ENCODE measurements at regions not wholly inside any gene's neighbourhood (a gene's known extent, or its start where the extent isn't known, plus 50 kb on each side); places are given as distances from the start of the nearest gene placed in this dataset.
"Not testable (repeated sequence)": the region's sequence is repeated elsewhere in the genome, so short reads cannot be mapped to it uniquely, and the experiment has no call there.

DNA sequence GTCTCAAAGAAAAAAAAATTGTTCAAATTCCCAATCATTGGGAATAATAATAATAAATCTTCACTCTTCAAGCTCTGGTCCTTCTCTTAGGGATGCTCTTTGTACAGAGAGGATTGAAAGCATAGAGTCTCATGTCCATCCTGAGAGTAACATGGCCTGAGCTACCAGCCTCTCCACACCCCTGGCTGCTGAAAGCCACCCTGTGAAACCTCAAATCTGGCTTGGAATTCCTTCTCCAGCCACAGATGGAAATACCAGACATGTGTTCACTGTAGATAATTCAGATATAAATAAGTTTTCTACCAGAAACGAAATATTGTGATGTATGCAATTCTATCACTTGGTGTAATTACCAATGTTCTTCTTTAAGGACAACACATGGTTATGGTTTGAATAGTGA, 140.6 kb downstream of the ARSF start:
- no peak for DNase-seq

DNA sequence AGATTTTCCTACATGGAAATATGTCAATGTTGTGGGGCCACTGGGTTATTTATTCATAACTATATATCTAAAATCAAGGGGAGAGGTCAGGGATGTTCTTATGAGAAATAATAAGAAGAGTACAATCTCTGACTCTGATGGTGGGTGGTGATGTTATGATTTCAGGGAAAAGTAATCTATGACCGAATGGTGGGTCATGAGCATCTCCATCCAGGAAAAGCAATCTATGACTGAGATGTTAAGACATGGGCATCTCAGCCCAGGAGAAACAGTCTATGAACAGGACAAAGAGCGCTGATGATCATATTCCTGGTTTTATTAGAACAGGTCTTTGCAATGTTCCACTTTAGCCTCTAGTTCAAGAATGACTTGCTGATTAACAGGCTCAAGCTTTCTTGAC, 137.1 kb downstream of the ARSF start:
- DNase-seq, result no peak

DNA sequence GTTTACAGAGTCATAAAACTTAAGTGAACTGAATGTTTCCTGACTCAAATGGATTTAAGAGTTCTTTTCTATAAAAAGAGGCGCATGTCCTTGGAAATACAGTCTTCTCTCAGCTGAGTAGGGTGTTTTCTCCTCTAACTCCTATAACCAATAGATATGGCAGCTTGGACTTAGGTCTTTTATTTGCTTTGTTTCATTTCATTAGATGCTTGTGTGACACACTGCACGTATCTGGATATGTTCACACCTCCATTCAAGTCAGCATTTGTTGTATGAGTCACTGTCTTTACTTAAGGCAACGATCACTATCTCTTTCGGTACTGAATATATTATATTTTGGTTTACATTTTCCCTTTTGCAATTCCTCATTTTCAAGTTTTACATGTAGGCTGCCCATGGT, 136.6 kb downstream of the ARSF start:
- no peak for DNase-seq

DNA sequence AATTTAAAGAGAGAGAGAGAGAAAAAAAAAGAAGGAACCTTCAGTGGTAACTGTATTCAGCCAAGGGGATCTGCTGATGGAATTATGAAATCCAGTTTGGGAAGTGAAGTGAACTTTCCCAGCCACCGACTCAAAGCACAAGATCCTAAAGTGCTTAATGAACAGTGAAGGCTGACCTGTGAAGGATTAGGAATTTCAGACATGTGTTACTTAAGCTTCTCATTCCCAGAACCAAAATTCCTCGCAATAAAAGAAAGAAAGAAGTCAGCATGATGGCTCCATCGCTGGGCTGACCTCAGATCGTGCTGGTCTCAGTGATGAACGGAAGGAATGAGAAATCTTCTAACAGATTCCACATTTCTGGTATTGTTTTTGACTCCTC, 135.2 kb downstream of the ARSF start:
- no peak for DNase-seq

DNA sequence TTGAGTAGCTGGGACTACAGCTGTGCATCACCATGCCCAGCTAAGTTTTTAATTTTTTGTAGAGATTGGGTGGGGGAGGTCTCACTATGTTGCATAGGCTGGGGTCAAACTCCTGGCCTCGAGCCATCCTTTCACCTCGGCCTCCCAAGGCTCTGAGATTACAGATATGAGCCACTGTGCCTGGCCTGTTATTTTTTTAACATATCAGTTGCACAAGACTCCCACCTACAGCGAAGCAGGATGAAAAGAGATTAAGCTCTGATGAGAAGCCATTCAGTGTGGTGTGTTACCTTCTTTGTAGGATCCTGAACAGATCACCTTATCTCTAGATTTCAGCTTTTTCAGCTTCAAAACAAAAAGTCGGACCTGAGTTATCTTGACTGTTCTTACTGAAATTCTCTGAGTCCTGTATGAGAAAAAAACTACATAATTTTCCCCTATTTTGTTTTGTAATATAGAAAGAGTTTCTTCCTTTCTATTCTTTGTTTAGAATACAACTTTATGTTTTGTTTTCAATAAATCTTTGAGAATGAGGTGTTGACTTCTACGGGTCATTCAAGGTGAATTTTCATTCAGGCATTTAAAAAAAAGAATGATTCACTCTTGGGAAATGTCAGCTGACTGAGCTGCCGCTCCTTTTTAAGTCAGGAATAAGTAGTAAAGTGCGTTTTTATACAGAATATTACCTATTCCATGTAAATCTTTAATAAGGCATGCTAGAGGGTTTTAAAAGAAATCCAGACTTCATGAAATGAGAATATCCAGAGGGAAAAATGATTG, 134.6 kb downstream of the ARSF start:
- DNase-seq, result no peak

DNA sequence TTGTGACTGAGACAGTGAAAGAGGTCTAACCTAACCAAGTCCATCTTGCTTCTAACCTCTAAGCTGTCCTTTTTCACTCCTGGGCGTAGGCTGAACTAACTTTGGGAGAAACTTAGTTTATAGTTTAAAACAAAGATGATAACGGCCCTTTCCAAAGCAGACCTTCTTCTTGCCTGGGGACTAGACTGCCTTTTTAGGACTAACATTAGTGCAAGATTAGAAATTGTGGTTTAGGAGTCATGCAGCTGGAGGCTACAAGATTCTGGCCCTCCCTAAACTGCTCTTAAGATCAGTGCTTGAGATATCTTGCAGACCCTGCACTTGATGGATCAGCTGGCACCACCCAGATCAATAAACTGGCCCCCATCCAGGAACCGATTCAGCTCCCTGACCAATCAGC, 130.9 kb downstream of the ARSF start:
- not testable (repeated sequence) for DNase-seq

DNA sequence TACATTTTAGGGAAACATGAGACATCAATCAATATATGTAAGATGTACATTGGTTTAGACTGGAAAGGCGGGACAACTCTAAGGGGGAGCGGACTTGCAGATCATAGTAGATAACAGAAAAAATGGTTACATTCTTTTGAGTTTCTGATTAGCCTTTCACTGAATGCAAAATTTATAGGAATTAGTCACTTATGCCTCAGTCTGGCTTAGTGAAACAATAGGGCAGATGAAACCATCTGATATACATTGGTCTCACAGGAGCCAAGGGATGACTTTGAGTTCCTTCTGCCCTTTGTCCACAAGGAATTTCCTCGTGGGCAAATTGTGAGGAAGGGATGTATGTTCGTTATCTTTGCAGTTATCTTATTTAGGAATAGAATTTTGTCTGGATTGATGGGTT, 128.2 kb downstream of the ARSF start:
- DNase-seq, result no peak

DNA sequence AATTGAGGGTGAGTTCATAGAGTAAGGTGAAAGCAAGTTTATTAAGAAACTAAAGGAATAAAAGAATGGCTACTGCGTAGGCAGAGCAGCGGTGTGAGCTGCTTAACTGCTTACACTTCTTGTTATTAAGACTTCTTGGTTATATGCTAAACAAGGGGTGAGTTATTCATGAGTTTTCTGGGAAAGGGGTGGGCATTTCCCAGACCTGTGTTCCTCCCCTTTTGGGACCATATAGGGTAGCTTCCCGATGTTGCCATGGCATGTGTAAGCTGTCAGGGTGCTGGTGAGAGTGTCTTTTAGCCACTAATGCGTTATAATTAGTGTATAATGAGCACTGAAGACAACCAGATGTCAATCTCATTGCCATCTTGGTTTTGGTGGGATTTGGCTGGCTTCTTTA, 126.5 kb downstream of the ARSF start:
- no peak for DNase-seq

DNA sequence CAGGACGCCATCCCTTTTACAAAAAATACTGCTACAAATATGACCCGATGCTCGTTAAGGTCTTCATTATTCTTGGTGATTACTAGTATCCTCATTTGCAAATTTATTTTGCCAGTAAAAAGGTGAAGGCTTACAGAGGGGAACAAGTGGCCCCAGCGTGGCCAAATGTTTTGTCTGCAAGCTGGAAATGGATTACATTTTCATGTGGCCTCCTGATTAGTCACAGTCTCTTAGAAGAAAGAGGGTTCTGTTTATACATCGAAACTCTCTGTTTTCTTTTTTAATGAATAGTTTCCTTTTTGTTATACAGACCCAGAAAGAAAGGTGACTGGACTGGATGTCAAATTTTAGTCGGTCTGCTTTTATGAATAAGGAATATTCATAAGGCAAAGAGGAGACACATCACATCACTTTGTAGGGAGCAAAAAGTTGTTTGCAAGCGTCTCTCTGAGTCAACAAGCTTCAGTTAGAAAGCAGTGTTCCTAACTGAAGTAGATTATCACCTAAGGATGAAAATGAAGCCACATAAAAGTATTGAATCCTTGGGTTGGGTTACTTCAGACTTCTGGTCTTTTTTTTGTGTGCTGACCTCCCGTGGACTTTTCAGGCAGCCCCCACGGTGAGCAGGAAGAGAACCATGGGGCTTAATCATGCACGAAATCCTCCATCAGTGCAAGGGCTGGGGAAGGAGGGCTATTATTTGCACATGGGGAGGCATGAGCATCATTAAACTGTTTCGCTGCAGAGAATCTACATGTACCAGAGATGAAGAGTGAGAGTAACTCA, 125.6 kb downstream of the ARSF start:
- no peak for DNase-seq

DNA sequence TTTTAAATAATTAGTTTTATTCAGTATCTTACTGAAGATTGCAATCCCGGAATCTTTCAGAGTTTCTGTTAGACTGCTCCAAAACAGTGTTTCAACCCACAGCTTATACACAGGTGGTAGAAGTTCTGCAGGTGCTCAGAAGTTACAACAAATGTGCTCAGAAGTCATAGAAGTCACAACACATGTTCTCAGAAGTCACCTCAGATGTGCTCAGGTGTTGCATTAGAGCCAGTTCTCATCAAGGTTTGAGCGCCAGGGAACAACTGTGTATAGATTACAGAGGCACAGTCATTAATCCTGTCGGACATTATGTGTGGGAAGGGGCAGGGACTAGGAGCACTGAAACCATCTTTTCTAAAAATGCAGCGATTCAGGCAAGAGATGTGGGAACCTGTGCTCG, 124.5 kb downstream of the ARSF start:
- no peak for DNase-seq
